ENCODE measurements at regions not wholly inside any gene's neighbourhood (a gene's known extent, or its start where the extent isn't known, plus 50 kb on each side); places are given as distances from the start of the nearest gene placed in this dataset.

- TF ChIP-seq EZH2 (IDR thresholded peaks at IDR 0.05; ENCODE audit: low read depth, unreplicated experiment): no peak
- no peak for TF ChIP-seq CTCF (conservative IDR thresholded peaks at IDR 0.05; ENCODE audit: low read depth in 2 of 2)
- TF ChIP-seq NANOG (IDR thresholded peaks at IDR 0.05; ENCODE audit: borderline replicate concordance): no peak
- no peak for TF ChIP-seq REST (IDR thresholded peaks at IDR 0.05; ENCODE audit: unreplicated experiment)
- TF ChIP-seq CREB1 (CRISPR knock-in tag; IDR thresholded peaks at IDR 0.05; ENCODE audit: low read depth): no peak
- no peak for TF ChIP-seq ZNF114 (CRISPR knock-in tag; IDR thresholded peaks at IDR 0.05)
- no peak for TF ChIP-seq EZH2phosphoT487 (IDR thresholded peaks at IDR 0.05; ENCODE audit: unreplicated experiment)
- TF ChIP-seq POLR2AphosphoS5 (IDR thresholded peaks at IDR 0.05; ENCODE audit: low read depth): no peak
- no peak for TF ChIP-seq JUNB (IDR thresholded peaks at IDR 0.05; ENCODE audit: unreplicated experiment)
These were observed 567.4 kb upstream of the CNTN5 start for GRCh38 chr11:98453378-98453777.

Measured in GM23338 (cell line).